Keratinocyte (primary cell): ENCODE measurements at regions not wholly inside any gene's neighbourhood (a gene's known extent, or its start where the extent isn't known, plus 50 kb on each side); places are given as distances from the start of the nearest gene placed in this dataset.

Experiments used
- DNase-seq: peaks from one replicate; pipeline ENCODE4 v3.0.0-alpha.2; 2011; ENCODE audit warnings: low read depth, missing footprints, low spot score
- FAIRE-seq: peaks from 2 replicates; lab custom pipeline; 2011; peaks lifted over from hg19 to GRCh38; lab: Jason Lieb, UNC
- H2AFZ ChIP-seq: 2 replicates; pipeline ENCODE4 v1.6.0; 2012; ENCODE audit warnings: low read length, control low read depth, inconsistent platforms; ENCODE audit not compliant: control insufficient read depth
- H3K27ac ChIP-seq: 2 replicates; pipeline ENCODE4 v1.5.1; 2011; ENCODE audit warnings: low read length; ENCODE audit not compliant: control insufficient read depth, insufficient read depth
- H3K27me3 ChIP-seq: 3 replicates; pipeline ENCODE4 v1.6.0; 2011; ENCODE audit warnings: low read length; ENCODE audit not compliant: control insufficient read depth, insufficient read depth; ENCODE audit errors: extremely low read depth
- H3K36me3 ChIP-seq, 2 experiments: 2 replicates in 1 of 2; 3 replicates in 1 of 2; pipeline ENCODE4 v1.5.1; 2011; ENCODE audit warnings: low read length in 2 of 2, mild to moderate bottlenecking in 1 of 2; ENCODE audit not compliant: control insufficient read depth in 2 of 2, insufficient read depth in 2 of 2; ENCODE audit errors: extremely low read depth in 1 of 2
- H3K4me1 ChIP-seq: 3 replicates; pipeline ENCODE4 v1.5.1; 2011; ENCODE audit warnings: low read length; ENCODE audit not compliant: control insufficient read depth, insufficient read depth; ENCODE audit errors: extremely low read depth
- H3K4me2 ChIP-seq: 3 replicates; pipeline ENCODE4 v1.6.0; 2011; ENCODE audit warnings: low read depth, low read length; ENCODE audit not compliant: control insufficient read depth, insufficient read depth; ENCODE audit errors: extremely low read depth
- H3K4me3 ChIP-seq, 3 experiments: fragments of 200-600 bp in 1 of 3; sonication (generic) in 1 of 3; 2 replicates in 2 of 3; 3 replicates in 1 of 3; pipeline ENCODE4 v1.5.1; 2011 to 2016; ENCODE audit warnings: low read length in 3 of 3, mild to moderate bottlenecking in 3 of 3, control low read depth in 2 of 3, inconsistent platforms in 1 of 3, low read depth in 1 of 3, mixed read lengths in 1 of 3, mixed run types in 1 of 3, moderate library complexity in 1 of 3; ENCODE audit not compliant: control insufficient read depth in 2 of 3, insufficient read depth in 2 of 3; ENCODE audit errors: extremely low read depth in 1 of 3
- H3K79me2 ChIP-seq: 2 replicates; pipeline ENCODE4 v1.6.0; 2012; ENCODE audit warnings: low read length; ENCODE audit not compliant: control insufficient read depth, insufficient read depth
- H3K9ac ChIP-seq: 3 replicates; pipeline ENCODE4 v1.6.0; 2011; ENCODE audit warnings: low read length; ENCODE audit not compliant: control insufficient read depth, insufficient read depth; ENCODE audit errors: extremely low read depth
- H3K9me1 ChIP-seq: 3 replicates; pipeline ENCODE4 v1.6.0; 2011; ENCODE audit warnings: low read length; ENCODE audit not compliant: control insufficient read depth, insufficient read depth; ENCODE audit errors: extremely low read depth
- H3K9me3 ChIP-seq: 2 replicates; pipeline ENCODE4 v1.5.1; 2012; ENCODE audit warnings: low read depth, low read length; ENCODE audit not compliant: control insufficient read depth
- H4K20me1 ChIP-seq: 3 replicates; pipeline ENCODE4 v1.6.0; 2011; ENCODE audit warnings: low read length; ENCODE audit not compliant: control insufficient read depth, insufficient read depth; ENCODE audit errors: extremely low read depth
- EZH2 ChIP-seq: IDR thresholded peaks from one replicate; pipeline ENCODE4 v1.6.1; 2012; ENCODE audit warnings: inconsistent platforms, mild to moderate bottlenecking, low read length, moderate library complexity
- dilution Hi-C: fragments of 300-500 bp; cut with MboI; formaldehyde crosslinking; loops from one replicate; pipeline ENCODE4 v1.7.0; 2020; ENCODE audit warnings: low sequenced_read_pairs; ENCODE audit not compliant: extremely low pct_ligation_motif_present
- TF ChIP-seq, protein P1 (sequence below), 3 experiments: IDR thresholded peaks in 1 of 3; conservative IDR thresholded peaks in 1 of 3; optimal IDR thresholded peaks in 1 of 3; 2 replicates in 2 of 3; 3 replicates in 1 of 3; pipeline versions ENCODE3 to v1.5.1; 2011; ENCODE audit warnings: low read length in 3 of 3, mild to moderate bottlenecking in 3 of 3, moderate library complexity in 2 of 3, control low read depth in 1 of 3, inconsistent platforms in 1 of 3; ENCODE audit not compliant: insufficient read depth in 2 of 3; ENCODE audit errors: extremely low read depth in 1 of 3

DNA sequence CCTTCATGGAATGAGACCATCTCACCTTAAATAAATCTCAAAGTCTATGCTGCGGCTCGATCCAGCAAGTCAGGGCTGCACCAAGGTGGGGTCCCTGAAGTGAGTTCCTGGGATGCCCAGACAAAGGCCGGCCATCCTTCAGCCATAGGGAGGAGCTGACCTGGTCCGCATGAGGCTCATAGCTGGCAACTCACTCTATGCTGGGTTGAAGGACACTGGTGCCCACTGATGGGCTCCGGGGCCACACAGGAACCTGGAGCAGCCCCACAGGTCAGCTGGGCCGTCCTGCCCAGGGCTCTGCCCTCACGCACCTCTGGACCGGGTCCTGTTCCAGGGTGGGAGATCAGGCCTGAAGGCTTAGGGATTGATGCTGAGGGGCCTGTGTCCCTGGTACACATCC lies 1339.3 kb downstream of the TBC1D22A start:
- no peak for DNase-seq
- H4K20me1 ChIP-seq: no peaks in the 10 kb centered on the region
- H3K27ac ChIP-seq: no peak overlapping the region
- H3K27me3 ChIP-seq: no peaks in the 10 kb centered on the region
- H3K36me3 ChIP-seq: no peaks in the 10 kb centered on the region
- no peak for FAIRE-seq
- peaks cover 8% of the 10 kb centered on the region for H3K9me3 ChIP-seq
- no peak overlapping the region for H3K4me2 ChIP-seq
- H3K4me3 ChIP-seq: no peak overlapping the region
- no peak overlapping the region for H2AFZ ChIP-seq
- H3K4me1 ChIP-seq: no peaks in the 10 kb centered on the region
- H3K79me2 ChIP-seq: no peaks in the 10 kb centered on the region
- no peaks in the 10 kb centered on the region for H3K9me1 ChIP-seq
- H3K9ac ChIP-seq: no peak overlapping the region
- dilution Hi-C loops: no loop called here
- TF ChIP-seq, protein P1, sequence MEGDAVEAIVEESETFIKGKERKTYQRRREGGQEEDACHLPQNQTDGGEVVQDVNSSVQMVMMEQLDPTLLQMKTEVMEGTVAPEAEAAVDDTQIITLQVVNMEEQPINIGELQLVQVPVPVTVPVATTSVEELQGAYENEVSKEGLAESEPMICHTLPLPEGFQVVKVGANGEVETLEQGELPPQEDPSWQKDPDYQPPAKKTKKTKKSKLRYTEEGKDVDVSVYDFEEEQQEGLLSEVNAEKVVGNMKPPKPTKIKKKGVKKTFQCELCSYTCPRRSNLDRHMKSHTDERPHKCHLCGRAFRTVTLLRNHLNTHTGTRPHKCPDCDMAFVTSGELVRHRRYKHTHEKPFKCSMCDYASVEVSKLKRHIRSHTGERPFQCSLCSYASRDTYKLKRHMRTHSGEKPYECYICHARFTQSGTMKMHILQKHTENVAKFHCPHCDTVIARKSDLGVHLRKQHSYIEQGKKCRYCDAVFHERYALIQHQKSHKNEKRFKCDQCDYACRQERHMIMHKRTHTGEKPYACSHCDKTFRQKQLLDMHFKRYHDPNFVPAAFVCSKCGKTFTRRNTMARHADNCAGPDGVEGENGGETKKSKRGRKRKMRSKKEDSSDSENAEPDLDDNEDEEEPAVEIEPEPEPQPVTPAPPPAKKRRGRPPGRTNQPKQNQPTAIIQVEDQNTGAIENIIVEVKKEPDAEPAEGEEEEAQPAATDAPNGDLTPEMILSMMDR (optimal IDR thresholded peaks at IDR 0.05 in 1 of 3, IDR thresholded peaks at IDR 0.05 in 1 of 3, conservative IDR thresholded peaks at IDR 0.05 in 1 of 3; ENCODE audit: extremely low read depth in 1 of 3, insufficient read depth in 2 of 3, low read length in 3 of 3): no peak
- no peak for TF ChIP-seq EZH2

DNA sequence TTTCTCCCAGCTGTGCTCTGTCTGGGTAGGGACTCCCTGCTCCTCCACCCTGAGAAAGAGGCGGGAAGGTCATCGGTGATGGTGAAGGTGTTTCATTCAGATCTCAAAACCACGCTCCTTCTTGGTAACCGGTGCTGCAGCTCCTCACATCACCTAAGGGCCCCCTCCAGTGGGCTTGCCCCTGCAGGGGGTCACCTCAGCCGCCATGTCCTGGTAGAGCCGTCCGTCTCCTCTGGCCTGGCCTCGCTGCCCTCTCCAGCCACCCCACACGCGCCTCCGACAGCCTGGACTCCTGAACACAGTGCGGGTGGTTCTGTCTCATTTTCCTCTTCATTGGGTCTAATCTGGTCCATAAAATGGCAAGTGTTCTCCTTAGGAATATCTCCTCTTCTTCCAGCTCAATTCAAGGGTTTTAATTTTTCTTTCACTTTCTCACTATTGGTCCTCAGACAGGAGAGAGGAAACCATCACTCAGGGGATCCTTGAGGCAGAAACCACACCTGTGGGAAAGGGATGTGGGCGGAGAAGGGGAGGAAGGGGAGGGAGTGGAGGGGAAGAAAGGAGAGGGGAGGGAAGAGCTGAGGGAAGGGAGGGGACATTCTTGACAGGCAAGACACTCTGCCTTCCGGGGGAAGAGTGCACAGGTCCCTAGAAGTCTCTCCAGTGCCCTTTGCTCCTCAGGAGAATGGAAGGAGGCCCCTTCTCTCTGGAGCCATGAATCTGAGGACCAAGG lies 1338.4 kb downstream of the TBC1D22A start:
- Histone ChIP-seq H3K9ac (no peak overlapping the region), H3K9me1 (no peaks in the 10 kb centered on the region), H3K4me3 (no peak overlapping the region), H2AFZ (no peak overlapping the region), H3K36me3 (no peaks in the 10 kb centered on the region), H3K9me3 (peaks cover 8% of the 10 kb centered on the region), H4K20me1 (no peaks in the 10 kb centered on the region), H3K4me1 (no peaks in the 10 kb centered on the region), H3K79me2 (no peaks in the 10 kb centered on the region), H3K27ac (no peak overlapping the region), H3K4me2 (no peak overlapping the region), H3K27me3 (no peaks in the 10 kb centered on the region)
- no peak for FAIRE-seq
- TF ChIP-seq, protein P1 (optimal IDR thresholded peaks at IDR 0.05 in 1 of 3, IDR thresholded peaks at IDR 0.05 in 1 of 3, conservative IDR thresholded peaks at IDR 0.05 in 1 of 3; ENCODE audit: extremely low read depth in 1 of 3, insufficient read depth in 2 of 3, low read length in 3 of 3): no peak
- no peak for TF ChIP-seq EZH2
- no peak for DNase-seq
- dilution Hi-C loops: no loop called here
